ENCODE measurements at regions not wholly inside any gene's neighbourhood (a gene's known extent, or its start where the extent isn't known, plus 50 kb on each side); places are given as distances from the start of the nearest gene placed in this dataset.

DNA sequence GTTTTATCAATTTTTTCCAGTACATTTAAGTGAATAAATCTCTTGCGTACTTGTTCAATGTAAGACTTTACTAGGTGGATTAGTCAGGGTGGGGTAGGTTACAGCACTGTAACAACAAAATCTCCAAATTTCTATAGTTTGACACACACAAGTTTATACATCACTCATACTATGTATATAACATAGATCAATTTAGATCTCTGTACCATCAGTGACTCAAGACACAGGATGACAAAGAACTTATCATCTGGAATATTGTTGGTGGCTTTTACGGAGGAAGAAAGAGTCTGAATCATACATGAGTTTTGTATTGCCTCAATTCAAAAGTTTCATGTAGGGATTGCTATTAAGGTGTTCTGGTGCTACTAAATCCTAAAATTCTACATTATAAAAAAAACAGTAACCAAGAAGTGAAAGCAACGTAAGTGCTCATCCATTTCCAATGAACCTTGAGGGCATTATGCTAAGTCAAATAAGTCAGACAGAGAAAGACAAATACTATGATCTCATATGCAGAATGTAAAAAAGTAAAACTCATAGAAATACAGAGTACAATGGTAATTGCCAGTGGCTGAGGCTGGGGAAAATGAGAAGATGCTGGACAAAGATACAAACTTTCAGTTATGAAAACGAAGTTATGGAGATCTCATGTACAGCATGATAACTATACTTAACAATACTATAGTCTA lies 98.0 kb upstream of the DKK2 start:
- TF ChIP-seq, protein P1, sequence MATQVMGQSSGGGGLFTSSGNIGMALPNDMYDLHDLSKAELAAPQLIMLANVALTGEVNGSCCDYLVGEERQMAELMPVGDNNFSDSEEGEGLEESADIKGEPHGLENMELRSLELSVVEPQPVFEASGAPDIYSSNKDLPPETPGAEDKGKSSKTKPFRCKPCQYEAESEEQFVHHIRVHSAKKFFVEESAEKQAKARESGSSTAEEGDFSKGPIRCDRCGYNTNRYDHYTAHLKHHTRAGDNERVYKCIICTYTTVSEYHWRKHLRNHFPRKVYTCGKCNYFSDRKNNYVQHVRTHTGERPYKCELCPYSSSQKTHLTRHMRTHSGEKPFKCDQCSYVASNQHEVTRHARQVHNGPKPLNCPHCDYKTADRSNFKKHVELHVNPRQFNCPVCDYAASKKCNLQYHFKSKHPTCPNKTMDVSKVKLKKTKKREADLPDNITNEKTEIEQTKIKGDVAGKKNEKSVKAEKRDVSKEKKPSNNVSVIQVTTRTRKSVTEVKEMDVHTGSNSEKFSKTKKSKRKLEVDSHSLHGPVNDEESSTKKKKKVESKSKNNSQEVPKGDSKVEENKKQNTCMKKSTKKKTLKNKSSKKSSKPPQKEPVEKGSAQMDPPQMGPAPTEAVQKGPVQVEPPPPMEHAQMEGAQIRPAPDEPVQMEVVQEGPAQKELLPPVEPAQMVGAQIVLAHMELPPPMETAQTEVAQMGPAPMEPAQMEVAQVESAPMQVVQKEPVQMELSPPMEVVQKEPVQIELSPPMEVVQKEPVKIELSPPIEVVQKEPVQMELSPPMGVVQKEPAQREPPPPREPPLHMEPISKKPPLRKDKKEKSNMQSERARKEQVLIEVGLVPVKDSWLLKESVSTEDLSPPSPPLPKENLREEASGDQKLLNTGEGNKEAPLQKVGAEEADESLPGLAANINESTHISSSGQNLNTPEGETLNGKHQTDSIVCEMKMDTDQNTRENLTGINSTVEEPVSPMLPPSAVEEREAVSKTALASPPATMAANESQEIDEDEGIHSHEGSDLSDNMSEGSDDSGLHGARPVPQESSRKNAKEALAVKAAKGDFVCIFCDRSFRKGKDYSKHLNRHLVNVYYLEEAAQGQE (IDR thresholded peaks at IDR 0.05; ENCODE audit: insufficient replicate concordance, low read depth): no peak
- TF ChIP-seq POLR2AphosphoS5 (IDR thresholded peaks at IDR 0.05; ENCODE audit: low read depth) (no peak), SPI1 (IDR thresholded peaks at IDR 0.05; ENCODE audit: borderline replicate concordance, low read depth) (no peak)
- TF ChIP-seq, protein P2, sequence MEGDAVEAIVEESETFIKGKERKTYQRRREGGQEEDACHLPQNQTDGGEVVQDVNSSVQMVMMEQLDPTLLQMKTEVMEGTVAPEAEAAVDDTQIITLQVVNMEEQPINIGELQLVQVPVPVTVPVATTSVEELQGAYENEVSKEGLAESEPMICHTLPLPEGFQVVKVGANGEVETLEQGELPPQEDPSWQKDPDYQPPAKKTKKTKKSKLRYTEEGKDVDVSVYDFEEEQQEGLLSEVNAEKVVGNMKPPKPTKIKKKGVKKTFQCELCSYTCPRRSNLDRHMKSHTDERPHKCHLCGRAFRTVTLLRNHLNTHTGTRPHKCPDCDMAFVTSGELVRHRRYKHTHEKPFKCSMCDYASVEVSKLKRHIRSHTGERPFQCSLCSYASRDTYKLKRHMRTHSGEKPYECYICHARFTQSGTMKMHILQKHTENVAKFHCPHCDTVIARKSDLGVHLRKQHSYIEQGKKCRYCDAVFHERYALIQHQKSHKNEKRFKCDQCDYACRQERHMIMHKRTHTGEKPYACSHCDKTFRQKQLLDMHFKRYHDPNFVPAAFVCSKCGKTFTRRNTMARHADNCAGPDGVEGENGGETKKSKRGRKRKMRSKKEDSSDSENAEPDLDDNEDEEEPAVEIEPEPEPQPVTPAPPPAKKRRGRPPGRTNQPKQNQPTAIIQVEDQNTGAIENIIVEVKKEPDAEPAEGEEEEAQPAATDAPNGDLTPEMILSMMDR (IDR thresholded peaks at IDR 0.05; ENCODE audit: insufficient read depth, low read length): no peak
